ENCODE measurements at regions not wholly inside any gene's neighbourhood (a gene's known extent, or its start where the extent isn't known, plus 50 kb on each side); places are given as distances from the start of the nearest gene placed in this dataset.

GRCh38 chr2:35408320-35408719 lies 947.3 kb upstream of the CRIM1 start:
- TF ChIP-seq TAF1 (IDR thresholded peaks at IDR 0.05; ENCODE audit: low read depth) (no peak), CTCF (IDR thresholded peaks at IDR 0.05; ENCODE audit: poor library complexity, severe bottlenecking) (no peak), MXI1 (conservative IDR thresholded peaks at IDR 0.05; ENCODE audit: poor library complexity, severe bottlenecking) (no peak), EP300 (conservative IDR thresholded peaks at IDR 0.05; ENCODE audit: poor library complexity, severe bottlenecking) (no peak), EZH2 (IDR thresholded peaks at IDR 0.05; ENCODE audit: borderline replicate concordance, insufficient read depth, low read length, poor library complexity, severe bottlenecking) (no peak)
